Neural cell (in vitro differentiated cells): ENCODE measurements at regions not wholly inside any gene's neighbourhood (a gene's known extent, or its start where the extent isn't known, plus 50 kb on each side); places are given as distances from the start of the nearest gene placed in this dataset.

Experiments used
- EP300 ChIP-seq: fragments of 450-650 bp; conservative IDR thresholded peaks from 2 replicates; pipeline ENCODE4 v1.6.1; 2014; ENCODE audit warnings: antibody characterized with exemption, mild to moderate bottlenecking, moderate library complexity; ENCODE audit not compliant: poor library complexity, severe bottlenecking
- EZH2 ChIP-seq: fragments of 200-600, 300-800 bp; shearing (Covaris generic), sonication (generic); IDR thresholded peaks from 2 replicates; pipeline ENCODE4 v1.6.1; 2014; ENCODE audit warnings: antibody characterized with exemption, low read length, borderline replicate concordance, mild to moderate bottlenecking; ENCODE audit not compliant: insufficient read depth, poor library complexity, severe bottlenecking
- MXI1 ChIP-seq: fragments of 450-650 bp; conservative IDR thresholded peaks from 2 replicates; pipeline ENCODE4 v1.6.1; 2014; ENCODE audit warnings: antibody characterized with exemption, mild to moderate bottlenecking; ENCODE audit not compliant: poor library complexity, severe bottlenecking
- TAF1 ChIP-seq: IDR thresholded peaks from 2 replicates; pipeline ENCODE4 v1.6.1; 2012; ENCODE audit warnings: low read depth
- TF ChIP-seq, protein P1 (sequence below): fragments of 450-650 bp; IDR thresholded peaks from 2 replicates; pipeline ENCODE4 v1.5.1; 2014; ENCODE audit warnings: antibody characterized with exemption, mild to moderate bottlenecking, moderate library complexity; ENCODE audit not compliant: poor library complexity, severe bottlenecking

DNA sequence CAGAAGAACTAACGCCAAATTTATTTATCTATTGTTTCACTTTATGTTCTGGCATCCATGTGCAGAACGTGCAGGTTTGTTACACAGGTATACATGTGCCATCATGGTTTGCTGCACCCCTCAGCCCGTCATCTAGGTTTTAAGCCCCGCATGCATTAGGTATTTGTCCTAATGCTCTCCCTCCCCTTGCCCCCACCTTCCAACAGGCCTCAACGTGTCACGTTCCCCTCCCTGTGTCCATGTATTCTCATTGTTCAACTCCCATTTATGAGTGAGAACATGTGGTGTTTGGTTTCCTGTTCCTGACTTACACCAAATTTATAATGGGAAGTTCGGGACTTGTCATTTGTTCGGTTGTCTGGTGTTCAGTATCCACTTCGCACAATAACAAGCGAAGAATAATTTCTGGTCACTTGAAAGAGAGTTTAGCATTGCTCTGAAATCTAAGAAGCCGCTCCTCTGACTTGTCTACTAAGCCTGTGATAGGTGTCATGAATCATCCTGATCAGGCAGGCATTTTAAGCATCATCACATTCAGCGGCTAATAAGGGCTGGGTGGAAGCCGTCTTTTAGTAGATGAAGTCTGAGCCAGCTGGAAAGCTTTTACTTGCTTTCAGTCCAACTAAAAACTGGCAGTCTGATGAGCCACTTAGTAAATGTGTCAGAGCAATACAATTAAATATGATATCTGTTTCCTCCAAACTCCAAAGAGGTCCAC lies 1065.7 kb upstream of the PABPC4L start:
- TF ChIP-seq, protein P1, sequence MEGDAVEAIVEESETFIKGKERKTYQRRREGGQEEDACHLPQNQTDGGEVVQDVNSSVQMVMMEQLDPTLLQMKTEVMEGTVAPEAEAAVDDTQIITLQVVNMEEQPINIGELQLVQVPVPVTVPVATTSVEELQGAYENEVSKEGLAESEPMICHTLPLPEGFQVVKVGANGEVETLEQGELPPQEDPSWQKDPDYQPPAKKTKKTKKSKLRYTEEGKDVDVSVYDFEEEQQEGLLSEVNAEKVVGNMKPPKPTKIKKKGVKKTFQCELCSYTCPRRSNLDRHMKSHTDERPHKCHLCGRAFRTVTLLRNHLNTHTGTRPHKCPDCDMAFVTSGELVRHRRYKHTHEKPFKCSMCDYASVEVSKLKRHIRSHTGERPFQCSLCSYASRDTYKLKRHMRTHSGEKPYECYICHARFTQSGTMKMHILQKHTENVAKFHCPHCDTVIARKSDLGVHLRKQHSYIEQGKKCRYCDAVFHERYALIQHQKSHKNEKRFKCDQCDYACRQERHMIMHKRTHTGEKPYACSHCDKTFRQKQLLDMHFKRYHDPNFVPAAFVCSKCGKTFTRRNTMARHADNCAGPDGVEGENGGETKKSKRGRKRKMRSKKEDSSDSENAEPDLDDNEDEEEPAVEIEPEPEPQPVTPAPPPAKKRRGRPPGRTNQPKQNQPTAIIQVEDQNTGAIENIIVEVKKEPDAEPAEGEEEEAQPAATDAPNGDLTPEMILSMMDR: no peak
- TF ChIP-seq MXI1 (no peak), EP300 (peak; percentile 96), TAF1 (no peak), EZH2 (no peak)
